ENCODE measurements at regions not wholly inside any gene's neighbourhood (a gene's known extent, or its start where the extent isn't known, plus 50 kb on each side); places are given as distances from the start of the nearest gene placed in this dataset.

DNA sequence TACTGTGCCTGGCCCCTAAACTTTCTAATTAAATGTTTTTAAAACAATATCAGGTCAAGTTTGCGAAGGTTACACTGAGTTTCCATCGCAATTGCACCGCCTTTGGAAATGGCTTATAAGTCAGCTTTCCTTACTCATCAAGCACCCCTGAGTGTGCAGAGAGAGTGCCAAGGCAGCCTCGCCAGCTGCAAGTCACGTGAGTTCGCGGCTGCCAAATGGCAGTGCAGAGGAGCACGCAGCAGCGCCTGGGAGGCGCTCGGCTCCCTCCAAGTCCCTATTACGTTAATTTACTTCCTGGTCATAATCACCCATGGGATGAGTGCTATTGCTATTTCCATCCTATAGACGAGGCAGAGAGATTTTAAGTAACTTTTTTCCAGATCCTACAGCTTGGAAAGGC lies 319.6 kb downstream of the TEX29 start:
- TF ChIP-seq EZH2 (IDR thresholded peaks at IDR 0.05; ENCODE audit: low read depth) = no peak
- TF ChIP-seq, protein P1, sequence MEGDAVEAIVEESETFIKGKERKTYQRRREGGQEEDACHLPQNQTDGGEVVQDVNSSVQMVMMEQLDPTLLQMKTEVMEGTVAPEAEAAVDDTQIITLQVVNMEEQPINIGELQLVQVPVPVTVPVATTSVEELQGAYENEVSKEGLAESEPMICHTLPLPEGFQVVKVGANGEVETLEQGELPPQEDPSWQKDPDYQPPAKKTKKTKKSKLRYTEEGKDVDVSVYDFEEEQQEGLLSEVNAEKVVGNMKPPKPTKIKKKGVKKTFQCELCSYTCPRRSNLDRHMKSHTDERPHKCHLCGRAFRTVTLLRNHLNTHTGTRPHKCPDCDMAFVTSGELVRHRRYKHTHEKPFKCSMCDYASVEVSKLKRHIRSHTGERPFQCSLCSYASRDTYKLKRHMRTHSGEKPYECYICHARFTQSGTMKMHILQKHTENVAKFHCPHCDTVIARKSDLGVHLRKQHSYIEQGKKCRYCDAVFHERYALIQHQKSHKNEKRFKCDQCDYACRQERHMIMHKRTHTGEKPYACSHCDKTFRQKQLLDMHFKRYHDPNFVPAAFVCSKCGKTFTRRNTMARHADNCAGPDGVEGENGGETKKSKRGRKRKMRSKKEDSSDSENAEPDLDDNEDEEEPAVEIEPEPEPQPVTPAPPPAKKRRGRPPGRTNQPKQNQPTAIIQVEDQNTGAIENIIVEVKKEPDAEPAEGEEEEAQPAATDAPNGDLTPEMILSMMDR (conservative IDR thresholded peaks at IDR 0.05) = no peak

All from PC-9 (cell line).